IMR-90 (cell line): ENCODE measurements at regions not wholly inside any gene's neighbourhood (a gene's known extent, or its start where the extent isn't known, plus 50 kb on each side); places are given as distances from the start of the nearest gene placed in this dataset.

ENCODE experiments used
- ATAC-seq: fragments of 200-7000 bp; cut with Tn5 transposase; 2 replicates; pipeline ENCODE4 v1.9.1; 2020; ENCODE audit warnings: low read depth, mild to moderate bottlenecking, moderate library complexity
- BruUV-seq: library from RNA; stranded (reverse); fragments of 400-500 nt; replicated peaks from 2 replicates; lab custom pipeline; 2021; lab: Mats Ljungman, UMichigan
- CTCF ChIA-PET: fragments of 300-600 bp; formaldehyde crosslinking; extraction: SDS; loops from one replicate; lab custom pipeline; 2021; ENCODE audit warnings: antibody characterized with exemption; lab: Yijun Ruan, JAX
- POLR2A ChIA-PET: fragments of 300-600 bp; sonication (Branson Sonifier 250); formaldehyde crosslinking; loops from one replicate; lab custom pipeline; 2022; ENCODE audit warnings: antibody characterized with exemption; ENCODE audit not compliant: unreplicated experiment; lab: Charles Lee
- DNase-seq: peaks from one replicate; pipeline ENCODE4 v3.0.0; 2013
- H2AFZ ChIP-seq: replicated peaks from 2 replicates; pipeline ENCODE3; 2013; ENCODE audit warnings: low read length, mild to moderate bottlenecking; ENCODE audit not compliant: poor library complexity
- H2AK5ac ChIP-seq: 2 replicates; pipeline ENCODE4 v1.6.1; 2013; ENCODE audit warnings: low read depth, low read length, inconsistent platforms
- H2AK9ac ChIP-seq: replicated peaks from 2 replicates; pipeline ENCODE3; 2013; ENCODE audit warnings: mild to moderate bottlenecking, low read depth, low read length, moderate library complexity; ENCODE audit not compliant: poor library complexity
- H2BK120ac ChIP-seq: 2 replicates; pipeline ENCODE4 v1.6.1; 2013; ENCODE audit warnings: low read depth, low read length, inconsistent platforms
- H2BK15ac ChIP-seq: 3 replicates; pipeline ENCODE4 v1.6.1; 2013; ENCODE audit warnings: low read depth, low read length, inconsistent platforms
- H2BK20ac ChIP-seq: 2 replicates; pipeline ENCODE4 v1.6.1; 2013; ENCODE audit warnings: low read depth, mild to moderate bottlenecking, inconsistent platforms, low read length, moderate library complexity
- H2BK5ac ChIP-seq: 2 replicates; pipeline ENCODE4 v1.6.1; 2013; ENCODE audit warnings: mild to moderate bottlenecking, low read depth, low read length, inconsistent platforms; ENCODE audit not compliant: poor library complexity, severe bottlenecking
- H3K14ac ChIP-seq: replicated peaks from 2 replicates; pipeline ENCODE4 v1.6.1; 2013; ENCODE audit warnings: low read depth, low read length, inconsistent platforms
- H3K18ac ChIP-seq: 2 replicates; pipeline ENCODE4 v1.6.1; 2013; ENCODE audit warnings: low read depth, low read length, control low read depth
- H3K23ac ChIP-seq: 2 replicates; pipeline ENCODE4 v1.6.1; 2013; ENCODE audit warnings: low read depth, low read length, inconsistent platforms
- H3K27ac ChIP-seq: 2 replicates; pipeline ENCODE4 v1.5.1; 2013; ENCODE audit warnings: mild to moderate bottlenecking, control low read depth, low read length; ENCODE audit not compliant: insufficient read depth
- H3K27me3 ChIP-seq: 2 replicates; pipeline ENCODE4 v1.6.1; 2013; ENCODE audit warnings: low read length; ENCODE audit not compliant: control insufficient read depth, insufficient read depth
- H3K36me3 ChIP-seq: 2 replicates; pipeline ENCODE4 v1.6.1; 2013; ENCODE audit warnings: low read length, mixed read lengths; ENCODE audit not compliant: control insufficient read depth, insufficient read depth
- H3K4ac ChIP-seq: 2 replicates; pipeline ENCODE4 v1.6.1; 2013; ENCODE audit warnings: low read depth, low read length, inconsistent platforms
- H3K4me1 ChIP-seq: 2 replicates; pipeline ENCODE4 v1.6.1; 2013; ENCODE audit warnings: low read length, mixed read lengths; ENCODE audit not compliant: control insufficient read depth, insufficient read depth
- H3K4me2 ChIP-seq: 2 replicates; pipeline ENCODE4 v1.6.1; 2013; ENCODE audit warnings: low read depth, mild to moderate bottlenecking, control low read depth, low read length, moderate library complexity
- H3K4me3 ChIP-seq: 2 replicates; pipeline ENCODE4 v1.5.1; 2013; ENCODE audit warnings: low read depth, mild to moderate bottlenecking, control low read depth, low read length, moderate library complexity; ENCODE audit not compliant: insufficient read depth
- H3K56ac ChIP-seq: 2 replicates; pipeline ENCODE4 v1.6.1; 2013; ENCODE audit warnings: low read length, inconsistent platforms; ENCODE audit not compliant: insufficient read depth; ENCODE audit errors: extremely low read depth
- H3K79me1 ChIP-seq, 2 experiments: 2 replicates each; pipeline ENCODE4 v1.6.1; 2013; ENCODE audit warnings: low read length in 2 of 2, inconsistent platforms in 1 of 2, low read depth in 1 of 2
- H3K9ac ChIP-seq: 2 replicates; pipeline ENCODE4 v1.6.1; 2013; ENCODE audit warnings: low read depth, low read length, control low read depth
- H3K9me1 ChIP-seq: 2 replicates; pipeline ENCODE4 v1.6.1; 2013; ENCODE audit warnings: low read length, inconsistent platforms; ENCODE audit not compliant: insufficient read depth
- H3K9me3 ChIP-seq: 2 replicates; pipeline ENCODE4 v1.6.1; 2013; ENCODE audit warnings: low read length; ENCODE audit not compliant: control insufficient read depth, insufficient read depth
- H4K20me1 ChIP-seq: 2 replicates; pipeline ENCODE4 v1.6.1; 2013; ENCODE audit warnings: low read length, inconsistent platforms; ENCODE audit not compliant: insufficient read depth
- H4K5ac ChIP-seq: 2 replicates; pipeline ENCODE4 v1.6.1; 2013; ENCODE audit warnings: mild to moderate bottlenecking, low read depth, low read length, control low read depth
- H4K8ac ChIP-seq, 2 experiments: 2 replicates each; pipeline ENCODE4 v1.6.1; 2013; ENCODE audit warnings: low read depth in 2 of 2, low read length in 2 of 2, control low read depth in 1 of 2, inconsistent platforms in 1 of 2
- H4K91ac ChIP-seq: 2 replicates; pipeline ENCODE4 v1.6.1; 2013; ENCODE audit warnings: low read depth, low read length, inconsistent platforms; ENCODE audit not compliant: insufficient read depth
- CEBPB ChIP-seq: IDR thresholded peaks from 2 replicates; pipeline ENCODE4 v1.6.1; 2012; ENCODE audit warnings: low read depth, low read length, improper control_type of control experiment
- CHD1 ChIP-seq: IDR thresholded peaks from 2 replicates; pipeline ENCODE4 v1.6.1; 2012; ENCODE audit warnings: low read depth, low read length, improper control_type of control experiment
- FOS ChIP-seq: fragments of 150-350 bp; IDR thresholded peaks from 2 replicates; pipeline ENCODE4 v1.6.1; 2016; ENCODE audit warnings: low read depth, low read length
- MAFK ChIP-seq: IDR thresholded peaks from 2 replicates; pipeline ENCODE4 v1.6.1; 2012; ENCODE audit warnings: low read depth, low read length, improper control_type of control experiment
- MAZ ChIP-seq: IDR thresholded peaks from 2 replicates; pipeline ENCODE4 v1.6.1; 2012; ENCODE audit warnings: low read depth, mild to moderate bottlenecking, low read length, improper control_type of control experiment, moderate library complexity, borderline replicate concordance
- NFE2L2 ChIP-seq: fragments of 150-350 bp; IDR thresholded peaks from 2 replicates; pipeline ENCODE4 v1.6.1; 2016; ENCODE audit warnings: low read depth, mild to moderate bottlenecking, low read length
- POLR2A ChIP-seq: IDR thresholded peaks from 2 replicates; pipeline ENCODE4 v1.6.1; 2012; ENCODE audit warnings: mild to moderate bottlenecking, low read depth, low read length
- RAD21 ChIP-seq: IDR thresholded peaks from 2 replicates; pipeline ENCODE4 v1.6.1; 2012; ENCODE audit warnings: low read length, improper control_type of control experiment
- RFX5 ChIP-seq: IDR thresholded peaks from 2 replicates; pipeline ENCODE4 v1.8.0; 2012; ENCODE audit warnings: low read depth, mild to moderate bottlenecking, low read length, moderate library complexity
- SMC3 ChIP-seq: fragments of 150-350 bp; IDR thresholded peaks from 2 replicates; pipeline ENCODE4 v1.6.1; 2016; ENCODE audit warnings: low read depth, mild to moderate bottlenecking, antibody characterized with exemption, low read length, moderate library complexity
- WGBS, 2 experiments: methylation state at CpG; one replicate each; pipeline versions ENCODE4 v1.1.5 to v1.1.7; 2013; ENCODE audit warnings: missing lambda C conversion rate in 2 of 2; ENCODE audit not compliant: insufficient read length in 1 of 2; ENCODE audit errors: extremely low coverage in 2 of 2; 5-methylcytosine and 5-hydroxymethylcytosine counted together
- dilution Hi-C: fragments of 300-500 bp; cut with HindIII; formaldehyde crosslinking; loops from one replicate; pipeline ENCODE4 v1.14.3; 2018; ENCODE audit warnings: low sequenced_read_pairs; ENCODE audit not compliant: unreplicated experiment
- in situ Hi-C: fragments of 300-500 bp; cut with MboI; formaldehyde crosslinking; loops from 3 replicates; pipeline ENCODE4 v1.14.3; 2019; ENCODE audit warnings: low sequenced_read_pairs, inconsistent platforms, mixed read lengths
- intact Hi-C: fragments of 100-400 bp; cut with micrococcal nuclease; formaldehyde crosslinking; loops from 2 replicates; pipeline ENCODE4 v1.10.0; 2022
- TF ChIP-seq, protein P1 (sequence below): conservative IDR thresholded peaks from 2 replicates; pipeline ENCODE4 v1.5.1; 2012; ENCODE audit warnings: mild to moderate bottlenecking, low read depth, low read length, improper control_type of control experiment

DNA sequence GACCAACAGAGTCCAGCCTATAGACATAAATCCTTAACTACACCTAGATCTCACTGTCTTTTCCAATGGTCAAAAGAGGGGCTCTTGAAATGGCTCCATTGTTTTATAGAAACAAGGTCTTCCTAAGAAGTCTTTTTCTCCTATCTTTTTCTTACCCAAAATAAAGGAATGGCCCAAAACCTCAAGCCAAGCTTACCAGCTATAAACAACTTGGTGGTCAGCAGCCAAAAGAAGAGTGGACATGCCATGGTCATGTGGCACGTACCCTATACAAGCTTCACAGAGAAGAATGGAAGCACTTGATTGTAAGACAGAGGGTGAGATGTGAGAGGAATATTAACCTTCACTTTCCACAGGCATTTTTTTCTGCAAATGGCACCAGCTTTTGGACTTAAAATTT is 82.1 kb upstream of the GNAO1 start:
- H2BK120ac ChIP-seq = no peak overlapping the region
- H3K14ac ChIP-seq = no peak overlapping the region
- H4K8ac ChIP-seq = no peak overlapping the region
- ATAC-seq (no peak), DNase-seq (no peak)
- intact Hi-C loops = no loop called here
- CTCF ChIA-PET = no interaction called here
- no peak overlapping the region for H2BK15ac ChIP-seq
- H2AFZ ChIP-seq = no peak overlapping the region
- WGBS, 2 experiments = no CpG with 5 or more reads among the region's 1 CpG
- H3K79me1 ChIP-seq = no peaks in the 10 kb centered on the region
- H4K5ac ChIP-seq = no peak overlapping the region
- H3K4me1 ChIP-seq = no peaks in the 10 kb centered on the region
- no peak overlapping the region for H3K56ac ChIP-seq
- no peak overlapping the region for H3K4me3 ChIP-seq
- TF ChIP-seq FOS (no peak), RFX5 (no peak), POLR2A (no peak), CEBPB (no peak), RAD21 (no peak), MAFK (no peak), SMC3 (no peak), NFE2L2 (no peak), CHD1 (no peak), MAZ (no peak)
- TF ChIP-seq, protein P1, sequence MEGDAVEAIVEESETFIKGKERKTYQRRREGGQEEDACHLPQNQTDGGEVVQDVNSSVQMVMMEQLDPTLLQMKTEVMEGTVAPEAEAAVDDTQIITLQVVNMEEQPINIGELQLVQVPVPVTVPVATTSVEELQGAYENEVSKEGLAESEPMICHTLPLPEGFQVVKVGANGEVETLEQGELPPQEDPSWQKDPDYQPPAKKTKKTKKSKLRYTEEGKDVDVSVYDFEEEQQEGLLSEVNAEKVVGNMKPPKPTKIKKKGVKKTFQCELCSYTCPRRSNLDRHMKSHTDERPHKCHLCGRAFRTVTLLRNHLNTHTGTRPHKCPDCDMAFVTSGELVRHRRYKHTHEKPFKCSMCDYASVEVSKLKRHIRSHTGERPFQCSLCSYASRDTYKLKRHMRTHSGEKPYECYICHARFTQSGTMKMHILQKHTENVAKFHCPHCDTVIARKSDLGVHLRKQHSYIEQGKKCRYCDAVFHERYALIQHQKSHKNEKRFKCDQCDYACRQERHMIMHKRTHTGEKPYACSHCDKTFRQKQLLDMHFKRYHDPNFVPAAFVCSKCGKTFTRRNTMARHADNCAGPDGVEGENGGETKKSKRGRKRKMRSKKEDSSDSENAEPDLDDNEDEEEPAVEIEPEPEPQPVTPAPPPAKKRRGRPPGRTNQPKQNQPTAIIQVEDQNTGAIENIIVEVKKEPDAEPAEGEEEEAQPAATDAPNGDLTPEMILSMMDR = no peak
- H3K4me2 ChIP-seq = no peak overlapping the region
- no TSS peak for BruUV-seq
- no peak overlapping the region for H3K9ac ChIP-seq
- no peaks in the 10 kb centered on the region for H3K9me3 ChIP-seq
- H4K91ac ChIP-seq = no peak overlapping the region
- H2BK5ac ChIP-seq = no peak overlapping the region
- H3K27ac ChIP-seq = no peak overlapping the region
- no peak overlapping the region for H2BK20ac ChIP-seq
- H3K23ac ChIP-seq = no peak overlapping the region
- dilution Hi-C loops = no loop called here
- no peaks in the 10 kb centered on the region for H3K36me3 ChIP-seq
- no peak overlapping the region for H3K4ac ChIP-seq
- H3K27me3 ChIP-seq = no peaks in the 10 kb centered on the region
- POLR2A ChIA-PET = no interaction called here
- no peaks in the 10 kb centered on the region for H3K9me1 ChIP-seq
- in situ Hi-C loops = no loop called here
- no peak overlapping the region for H2AK9ac ChIP-seq
- H4K20me1 ChIP-seq = no peaks in the 10 kb centered on the region
- no peak overlapping the region for H2AK5ac ChIP-seq
- H3K18ac ChIP-seq = no peak overlapping the region
